Spleen (tissue), 11 donors: ENCODE measurements at regions not wholly inside any gene's neighbourhood (a gene's known extent, or its start where the extent isn't known, plus 50 kb on each side); places are given as distances from the start of the nearest gene placed in this dataset.

Source experiments
- DNase-seq: peaks from one replicate; pipeline ENCODE4 v3.0.0-alpha.2; 2020
- H3K27ac ChIP-seq, 8 donors: fragments of 200-600 bp; sonication (generic) in 7 of 8; 1 replicate in 4 of 8; 2 replicates in 4 of 8; pipeline versions ENCODE4 v1.5.0 to v1.8.0; 2016 to 2021; ENCODE audit warnings: inconsistent platforms in 4 of 8, mild to moderate bottlenecking in 4 of 8, moderate library complexity in 1 of 8
- H3K27me3 ChIP-seq, 7 donors: fragments of 200-600 bp; sonication (generic) in 6 of 7; replicated peaks in 1 of 7; 1 replicate in 4 of 7; 2 replicates in 3 of 7; pipeline versions ENCODE4 v1.5.0 to v1.8.0; 2016 to 2021; ENCODE audit warnings: inconsistent platforms in 3 of 7, mild to moderate bottlenecking in 1 of 7
- H3K36me3 ChIP-seq, 6 donors: fragments of 200-600 bp; sonication (generic) in 5 of 6; 1 replicate in 4 of 6; 2 replicates in 2 of 6; pipeline versions ENCODE4 v1.5.0 to v1.8.0; 2016 to 2021; ENCODE audit warnings: inconsistent platforms in 2 of 6
- H3K4me1 ChIP-seq, 6 donors: fragments of 200-600 bp; sonication (generic) in 5 of 6; 1 replicate in 3 of 6; 2 replicates in 3 of 6; pipeline versions ENCODE4 v1.5.0 to v1.8.0; 2016 to 2021; ENCODE audit warnings: inconsistent platforms in 3 of 6
- H3K4me3 ChIP-seq, 8 donors: fragments of 200-600 bp; sonication (generic) in 7 of 8; 1 replicate in 4 of 8; 2 replicates in 4 of 8; pipeline versions ENCODE4 v1.5.0 to v1.8.0; 2016 to 2021; ENCODE audit warnings: inconsistent platforms in 4 of 8, mild to moderate bottlenecking in 4 of 8, moderate library complexity in 2 of 8
- H3K9me3 ChIP-seq, 8 donors: fragments of 200-600 bp; sonication (generic) in 7 of 8; 1 replicate in 4 of 8; 2 replicates in 4 of 8; pipeline versions ENCODE4 v1.5.0 to v1.8.0; 2016 to 2021; ENCODE audit warnings: inconsistent platforms in 4 of 8
- CTCF ChIP-seq, 11 experiments: fragments of 200-600 bp in 7 of 11; fragments of 450-650 bp in 4 of 11; sonication (generic) in 4 of 11; IDR thresholded peaks in 8 of 11; conservative IDR thresholded peaks in 3 of 11; 1 replicate in 7 of 11; 2 replicates in 4 of 11; pipeline versions ENCODE4 v1.4.0 to v1.8.0; 2016 to 2021; ENCODE audit warnings: antibody characterized with exemption in 11 of 11, inconsistent platforms in 4 of 11, mild to moderate bottlenecking in 1 of 11
- POLR2A ChIP-seq, 3 donors: fragments of 450-650 bp; IDR thresholded peaks; one replicate each; pipeline ENCODE4 v1.5.1; 2017; ENCODE audit warnings: antibody characterized with exemption in 3 of 3, mild to moderate bottlenecking in 1 of 3
- POLR2AphosphoS5 ChIP-seq, 3 donors: sonication (generic); formaldehyde crosslinking; IDR thresholded peaks; one replicate each; pipeline ENCODE4 v1.5.1; 2017; ENCODE audit warnings: antibody characterized with exemption in 3 of 3
- WGBS, 5 donors: extraction: QIAGEN DNeasy Blood & Tissue Kit in 3 of 5; methylation state at CpG; one replicate each; pipeline versions ENCODE4 v1.1.5 to v1.1.7; 2013 to 2018; 5-methylcytosine and 5-hydroxymethylcytosine counted together
- intact Hi-C: fragments of 100-400 bp; cut with DNase I; formaldehyde crosslinking; loops from one replicate; pipeline ENCODE4 v1.15.0; 2023; ENCODE audit warnings: low total_unique reads
- donor health status: healthy with polysubstance abuse.
- donor health status: DM: no; HTN: no; CAD: no; lungs with moderate emphysema.
- donor health status: DM: no; HTN: no; CAD: no.
- donor health status: Bipolar disorder and iron deficiency.
- donor health status: healthy.
- donor health status: DM: no; HTN: no; CAD: no.
- donor health status: DM: yes; HTN: yes; CAD: no.

- DNase-seq, result no peak
- Histone ChIP-seq H3K27ac (no peak overlapping the region), H3K36me3 (no peaks in the 10 kb centered on the region), H3K4me3 (no peak overlapping the region), H3K27me3 (no peaks in the 10 kb centered on the region), H3K9me3 (no peaks in the 10 kb centered on the region), H3K4me1 (no peaks in the 10 kb centered on the region)
- 74 to 88% (median 81%) methylated on average over 5 of the region's 5 CpGs for WGBS, 5 donors
- intact Hi-C loops, result no loop called here
- TF ChIP-seq CTCF (IDR thresholded peaks at IDR 0.05 in 8 of 11, conservative IDR thresholded peaks at IDR 0.05 in 3 of 11), result no peak
These were observed 890.3 kb upstream of the ACVR2A start for GRCh38 chr2:146954544-146954943.

GRCh38 chr2:146952696-146953095 lies 892.1 kb upstream of the ACVR2A start:
- no peak for DNase-seq
- no peaks in the 10 kb centered on the region for H3K36me3 ChIP-seq
- 83 to 90% (median 87%) methylated on average over 3 of the region's 3 CpGs for WGBS, 5 donors
- no peak overlapping the region for H3K4me3 ChIP-seq
- intact Hi-C loops, result no loop called here
- H3K27ac ChIP-seq, result no peak overlapping the region
- H3K27me3 ChIP-seq, result no peaks in the 10 kb centered on the region
- H3K4me1 ChIP-seq, result no peaks in the 10 kb centered on the region
- no peaks in the 10 kb centered on the region for H3K9me3 ChIP-seq
- no peak for TF ChIP-seq POLR2A (IDR thresholded peaks at IDR 0.05)
- no peak for TF ChIP-seq CTCF (IDR thresholded peaks at IDR 0.05 in 8 of 11, conservative IDR thresholded peaks at IDR 0.05 in 3 of 11)
- TF ChIP-seq POLR2AphosphoS5 (IDR thresholded peaks at IDR 0.05), result no peak

GRCh38 chr2:146950911-146951310 lies 893.9 kb upstream of the ACVR2A start:
- H3K36me3 ChIP-seq, result no peaks in the 10 kb centered on the region
- TF ChIP-seq POLR2A (IDR thresholded peaks at IDR 0.05) (no peak), POLR2AphosphoS5 (IDR thresholded peaks at IDR 0.05) (no peak), CTCF (IDR thresholded peaks at IDR 0.05 in 8 of 11, conservative IDR thresholded peaks at IDR 0.05 in 3 of 11) (no peak)
- no peak overlapping the region for H3K27ac ChIP-seq
- no peak overlapping the region for H3K4me3 ChIP-seq
- 87 to 95% (median 93%) methylated on average over 4 of the region's 4 CpGs for WGBS, 5 donors
- DNase-seq, result no peak
- H3K27me3 ChIP-seq, result no peaks in the 10 kb centered on the region
- no peaks in the 10 kb centered on the region for H3K4me1 ChIP-seq
- H3K9me3 ChIP-seq, result no peaks in the 10 kb centered on the region
- intact Hi-C loops, result no loop called here

GRCh38 chr2:146950361-146950760 lies 894.5 kb upstream of the ACVR2A start:
- 91 to 97% (median 91%) methylated on average over 3 of the region's 3 CpGs for WGBS, 5 donors
- DNase-seq, result no peak
- Histone ChIP-seq H3K27me3 (no peaks in the 10 kb centered on the region), H3K27ac (no peak overlapping the region), H3K4me3 (no peak overlapping the region), H3K9me3 (no peaks in the 10 kb centered on the region), H3K4me1 (no peaks in the 10 kb centered on the region), H3K36me3 (no peaks in the 10 kb centered on the region)
- intact Hi-C loops, result no loop called here
- no peak for TF ChIP-seq CTCF (IDR thresholded peaks at IDR 0.05 in 8 of 11, conservative IDR thresholded peaks at IDR 0.05 in 3 of 11)
- TF ChIP-seq POLR2A (IDR thresholded peaks at IDR 0.05), result no peak
- no peak for TF ChIP-seq POLR2AphosphoS5 (IDR thresholded peaks at IDR 0.05)
